ENCODE measurements at regions not wholly inside any gene's neighbourhood (a gene's known extent, or its start where the extent isn't known, plus 50 kb on each side); places are given as distances from the start of the nearest gene placed in this dataset.

DNA sequence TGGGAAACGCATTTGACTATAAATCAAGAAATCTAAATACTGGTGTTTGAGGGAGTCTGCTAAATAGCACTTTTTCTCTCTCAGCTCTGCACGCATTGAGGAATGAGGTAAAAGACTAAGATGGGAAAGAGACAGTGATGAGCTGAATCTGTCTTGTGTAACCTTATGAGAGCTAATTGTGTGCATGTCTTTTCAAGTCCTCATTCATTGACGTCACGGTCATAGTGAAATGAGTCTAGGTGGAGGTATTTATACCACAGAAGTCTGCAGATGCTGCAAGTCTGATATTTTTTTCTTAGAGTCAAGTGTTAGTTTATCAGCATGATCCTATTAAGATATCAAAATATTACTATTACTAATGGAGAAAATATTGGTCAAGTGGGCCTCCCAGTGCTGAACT, 361.5 kb upstream of the HS3ST1 start:
- H3K9me3 Mint-ChIP-seq (ENCODE audit: insufficient read depth), result no peaks in the 10 kb centered on the region
- H3K27me3 Mint-ChIP-seq, result no peaks in the 10 kb centered on the region

GRCh38 chr4:11783588-11783987, 354.9 kb upstream of the HS3ST1 start:
- no peak overlapping the region for H2AFZ ChIP-seq (ENCODE audit: insufficient read depth, low read depth, low read length, poor library complexity, severe bottlenecking)
- H3K4me3 Mint-ChIP-seq, result no peak overlapping the region
- POLR2A ChIA-PET, result no interaction called here

More for the DNA sequence above, 361.5 kb upstream of the HS3ST1 start:
- H4K20me1 ChIP-seq (ENCODE audit: control insufficient read depth, insufficient read depth, low read length, poor library complexity, severe bottlenecking), result no peaks in the 10 kb centered on the region
- no peak overlapping the region for H2AFZ ChIP-seq (ENCODE audit: insufficient read depth, low read depth, low read length, poor library complexity, severe bottlenecking)
- H3K4me1 ChIP-seq (ENCODE audit: control insufficient read depth in 2 of 2, insufficient read depth in 2 of 2, low read length in 2 of 2), result no peaks in the 10 kb centered on the region
- no peaks in the 10 kb centered on the region for H3K4me1 Mint-ChIP-seq
- H3K27ac Mint-ChIP-seq, result no peak overlapping the region
- no peak overlapping the region for H3K27ac ChIP-seq (ENCODE audit: low read length in 2 of 2)
- WGBS (ENCODE audit: insufficient coverage), result 80% methylated on average over 1 of the region's 4 CpGs
- DNase-seq, result no peak
- H3K4me3 ChIP-seq (ENCODE audit: control extremely low read depth in 1 of 5, extremely low read depth in 1 of 5, insufficient read depth in 1 of 5, low read depth in 2 of 5, low read length in 4 of 5), result no peak overlapping the region
- H3K9me3 ChIP-seq (ENCODE audit: control extremely low read depth in 1 of 3, control insufficient read depth in 2 of 3, insufficient read depth in 1 of 3, low read length in 2 of 3), result no peaks in the 10 kb centered on the region
- no peak overlapping the region for H3K4me2 ChIP-seq (replicated peaks; ENCODE audit: low read depth, low read length, poor library complexity, severe bottlenecking)
- H3K79me2 ChIP-seq (ENCODE audit: control insufficient read depth, insufficient read depth, low read length), result no peaks in the 10 kb centered on the region
- intact Hi-C loops (cut with micrococcal nuclease), result no loop called here
- no peaks in the 10 kb centered on the region for H3K27me3 ChIP-seq (replicated peaks in 1 of 4; ENCODE audit: control extremely low read depth in 1 of 4, control insufficient read depth in 3 of 4, insufficient read depth in 4 of 4, low read length in 3 of 4)
- TF ChIP-seq EZH2 (IDR thresholded peaks at IDR 0.05; ENCODE audit: borderline replicate concordance, insufficient read depth, low read depth, low read length, poor library complexity, severe bottlenecking), result no peak
- no peak for TF ChIP-seq CTCF (IDR thresholded peaks at IDR 0.05)
- CTCF ChIA-PET, result no interaction called here
- no peak overlapping the region for H3K4me3 Mint-ChIP-seq
- no peaks in the 10 kb centered on the region for H3K36me3 ChIP-seq (replicated peaks in 1 of 2; ENCODE audit: control extremely low read depth in 1 of 2, control insufficient read depth in 1 of 2, extremely low read depth in 1 of 2, insufficient read depth in 2 of 2, low read length in 1 of 2)
- H3K9ac ChIP-seq (ENCODE audit: low read length), result no peak overlapping the region
- ATAC-seq (ENCODE audit: low read depth), result no peak
- POLR2A ChIA-PET, result no interaction called here

More at GRCh38 chr4:11783588-11783987, 354.9 kb upstream of the HS3ST1 start:
- Histone ChIP-seq H3K9ac (ENCODE audit: low read length) (no peak overlapping the region), H3K27ac (ENCODE audit: low read length in 2 of 2) (no peak overlapping the region), H3K27me3 (replicated peaks in 1 of 4; ENCODE audit: control extremely low read depth in 1 of 4, control insufficient read depth in 3 of 4, insufficient read depth in 4 of 4, low read length in 3 of 4) (peaks cover 0 to 3% (median 0%) of the 10 kb centered on the region in 4 experiments), H3K36me3 (replicated peaks in 1 of 2; ENCODE audit: control extremely low read depth in 1 of 2, control insufficient read depth in 1 of 2, extremely low read depth in 1 of 2, insufficient read depth in 2 of 2, low read length in 1 of 2) (no peaks in the 10 kb centered on the region), H3K4me2 (replicated peaks; ENCODE audit: low read depth, low read length, poor library complexity, severe bottlenecking) (no peak overlapping the region), H3K4me1 (ENCODE audit: control insufficient read depth in 2 of 2, insufficient read depth in 2 of 2, low read length in 2 of 2) (no peaks in the 10 kb centered on the region), H3K4me3 (ENCODE audit: control extremely low read depth in 1 of 5, extremely low read depth in 1 of 5, insufficient read depth in 1 of 5, low read depth in 2 of 5, low read length in 4 of 5) (no peak overlapping the region), H3K9me3 (ENCODE audit: control extremely low read depth in 1 of 3, control insufficient read depth in 2 of 3, insufficient read depth in 1 of 3, low read length in 2 of 3) (no peaks in the 10 kb centered on the region), H3K79me2 (ENCODE audit: control insufficient read depth, insufficient read depth, low read length) (no peaks in the 10 kb centered on the region), H4K20me1 (ENCODE audit: control insufficient read depth, insufficient read depth, low read length, poor library complexity, severe bottlenecking) (no peaks in the 10 kb centered on the region)
- WGBS (ENCODE audit: insufficient coverage), result no CpG with 5 or more reads among the region's 1 CpG
- DNase-seq (no peak), ATAC-seq (ENCODE audit: low read depth) (no peak)
- Mint-ChIP-seq H3K4me1 (no peaks in the 10 kb centered on the region), H3K9me3 (ENCODE audit: insufficient read depth) (peaks cover 3% of the 10 kb centered on the region), H3K27me3 (peaks cover 4% of the 10 kb centered on the region), H3K27ac (no peak overlapping the region)
- CTCF ChIA-PET, result no interaction called here
- TF ChIP-seq EZH2 (IDR thresholded peaks at IDR 0.05; ENCODE audit: borderline replicate concordance, insufficient read depth, low read depth, low read length, poor library complexity, severe bottlenecking) (no peak), CTCF (IDR thresholded peaks at IDR 0.05) (no peak)
- intact Hi-C loops (cut with micrococcal nuclease), result no loop called here

Data from B cell (primary cell).